ENCODE measurements at regions not wholly inside any gene's neighbourhood (a gene's known extent, or its start where the extent isn't known, plus 50 kb on each side); places are given as distances from the start of the nearest gene placed in this dataset.

GRCh38 chr3:82957696-82958095, 1196.3 kb upstream of the GBE1 start:
- no TSS peak for BruUV-seq (replicated peaks)
- H3K4me3 ChIP-seq, result no peak overlapping the region
- TF ChIP-seq SIX5 (IDR thresholded peaks at IDR 0.05; ENCODE audit: borderline replicate concordance in 1 of 2, insufficient read depth in 1 of 2, low read depth in 1 of 2, low read length in 2 of 2) (no peak), E2F4 (CRISPR knock-in tag; IDR thresholded peaks at IDR 0.05; ENCODE audit: low read depth) (no peak), ZNF311 (CRISPR knock-in tag; IDR thresholded peaks at IDR 0.05) (no peak), PML (IDR thresholded peaks at IDR 0.05; ENCODE audit: low read length) (no peak), SMARCA4 (IDR thresholded peaks at IDR 0.05) (no peak), HOMEZ (CRISPR knock-in tag; IDR thresholded peaks at IDR 0.05) (no peak), FOXJ2 (tag; IDR thresholded peaks at IDR 0.05) (no peak), NRF1 (conservative IDR thresholded peaks at IDR 0.05 in 1 of 2, IDR thresholded peaks at IDR 0.05 in 1 of 2) (no peak), NEUROD1 (IDR thresholded peaks at IDR 0.05; ENCODE audit: borderline replicate concordance, low read depth, low read length, partially characterized antibody) (no peak), THAP12 (CRISPR knock-in tag; IDR thresholded peaks at IDR 0.05) (no peak), ZBTB2 (IDR thresholded peaks at IDR 0.05) (no peak)
- TF ChIP-seq, protein P1, sequence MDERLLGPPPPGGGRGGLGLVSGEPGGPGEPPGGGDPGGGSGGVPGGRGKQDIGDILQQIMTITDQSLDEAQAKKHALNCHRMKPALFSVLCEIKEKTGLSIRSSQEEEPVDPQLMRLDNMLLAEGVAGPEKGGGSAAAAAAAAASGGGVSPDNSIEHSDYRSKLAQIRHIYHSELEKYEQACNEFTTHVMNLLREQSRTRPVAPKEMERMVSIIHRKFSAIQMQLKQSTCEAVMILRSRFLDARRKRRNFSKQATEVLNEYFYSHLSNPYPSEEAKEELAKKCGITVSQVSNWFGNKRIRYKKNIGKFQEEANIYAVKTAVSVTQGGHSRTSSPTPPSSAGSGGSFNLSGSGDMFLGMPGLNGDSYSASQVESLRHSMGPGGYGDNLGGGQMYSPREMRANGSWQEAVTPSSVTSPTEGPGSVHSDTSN (CRISPR knock-in tag; IDR thresholded peaks at IDR 0.05; ENCODE audit: low read depth), result no peak
- TF ChIP-seq, protein P1 (tag; conservative IDR thresholded peaks at IDR 0.05; ENCODE audit: low read depth), result no peak
- intact Hi-C loops (cut with micrococcal nuclease) (no loop called here), in situ Hi-C loops (cut with MboI) (no loop called here)
- no peak overlapping the region for H3K9ac ChIP-seq (ENCODE audit: insufficient read depth in 1 of 2, low read depth in 2 of 2, low read length in 2 of 2)
- WGBS (ENCODE audit: insufficient coverage, low coverage, missing lambda C conversion rate), result 0% methylated on average over 6 of the region's 6 CpGs
- no peak overlapping the region for H2AFZ ChIP-seq (ENCODE audit: low read depth, low read length)
- no peaks in the 10 kb centered on the region for H3K4me1 ChIP-seq (replicated peaks in 1 of 2; ENCODE audit: control insufficient read depth in 2 of 2, insufficient read depth in 2 of 2, low read length in 2 of 2)
- ATAC-seq (no peak), FAIRE-seq (no peak), DNase-seq (ENCODE audit: extremely low read depth in 1 of 4, low spot score in 3 of 4) (no peak)
- no peaks in the 10 kb centered on the region for H3K9me1 ChIP-seq (ENCODE audit: control insufficient read depth, insufficient read depth, low read length)
- no peaks in the 10 kb centered on the region for H3K9me3 ChIP-seq (replicated peaks; ENCODE audit: control insufficient read depth, insufficient read depth, low read depth, low read length)
- ChIA-PET POLR2A (no interaction called here), CTCF (ENCODE audit: low intra/inter-chr PET ratio) (no interaction called here)
- H4K20me1 ChIP-seq (replicated peaks; ENCODE audit: control insufficient read depth, insufficient read depth, low read length), result no peaks in the 10 kb centered on the region
- H3K27ac ChIP-seq (ENCODE audit: extremely low read depth, low read depth, low read length), result no peak overlapping the region
- H3K79me2 ChIP-seq (ENCODE audit: control insufficient read depth, insufficient read depth, low read length), result no peaks in the 10 kb centered on the region
- no peaks in the 10 kb centered on the region for H3K27me3 ChIP-seq (ENCODE audit: control insufficient read depth in 2 of 2, insufficient read depth in 2 of 2, low read length in 2 of 2)
- H3K4me2 ChIP-seq (ENCODE audit: insufficient read depth, low read length), result no peak overlapping the region
- H3K36me3 ChIP-seq (ENCODE audit: control insufficient read depth, insufficient read depth, low read length), result no peaks in the 10 kb centered on the region
